ENCODE measurements at regions not wholly inside any gene's neighbourhood (a gene's known extent, or its start where the extent isn't known, plus 50 kb on each side); places are given as distances from the start of the nearest gene placed in this dataset.

DNA sequence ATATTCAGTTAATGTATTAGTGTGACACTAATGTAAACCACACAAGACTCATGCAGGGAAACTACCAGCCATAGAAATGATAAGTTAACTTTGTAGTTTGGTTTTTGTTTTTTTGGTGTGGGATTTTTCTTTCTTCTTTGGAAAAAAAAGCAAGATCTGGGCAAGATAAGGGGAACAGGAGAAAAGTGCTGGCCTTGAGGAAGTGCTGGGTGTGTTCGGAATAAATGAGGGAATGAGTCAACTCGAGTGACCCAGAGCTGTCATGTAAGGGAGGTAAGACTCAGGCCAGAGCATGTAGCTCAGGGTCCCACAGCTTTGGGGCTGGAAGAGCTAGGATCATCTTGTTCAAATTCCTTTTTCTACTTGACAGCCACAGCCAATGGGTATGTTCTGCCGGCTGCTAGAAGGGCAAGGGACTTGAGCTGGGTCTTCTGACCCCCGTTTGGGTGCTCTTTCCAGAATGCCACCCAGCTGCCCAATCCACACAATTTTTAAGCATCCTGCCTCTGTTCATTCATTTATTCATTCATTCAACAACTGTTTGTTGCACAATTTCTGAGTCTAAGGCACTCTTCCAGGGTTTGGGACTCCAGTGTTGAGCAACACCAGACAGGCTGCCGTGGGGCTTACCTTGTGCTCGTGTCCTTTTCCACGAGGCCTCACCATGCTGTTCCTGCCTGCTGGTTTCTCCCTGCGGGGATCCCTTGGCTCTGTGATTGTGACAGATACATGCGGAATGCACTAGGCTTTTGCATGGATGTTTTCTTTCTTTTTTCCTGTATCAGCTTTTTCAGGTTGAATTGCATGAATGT, 54.5 kb downstream of the CLDN34 start:
- DNase-seq (ENCODE audit: extremely low spot score, insufficient read length, low read depth) (no peak), FAIRE-seq (no peak)

DNA sequence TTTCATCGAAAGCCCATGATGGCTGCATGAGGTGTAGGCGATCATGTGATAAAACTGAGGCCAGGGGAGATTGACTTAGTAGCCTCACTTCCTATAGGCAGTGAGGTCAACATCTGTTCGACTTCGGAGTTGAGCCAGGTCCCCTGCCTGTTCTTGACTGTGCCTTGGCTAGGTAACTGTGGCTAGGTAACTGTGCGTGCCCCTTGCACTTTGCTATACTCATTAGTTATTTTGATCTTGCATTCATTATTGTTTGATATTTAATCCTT, 55.0 kb downstream of the CLDN34 start:
- DNase-seq (ENCODE audit: extremely low spot score, insufficient read length, low read depth), result no peak
- FAIRE-seq, result no peak

DNA sequence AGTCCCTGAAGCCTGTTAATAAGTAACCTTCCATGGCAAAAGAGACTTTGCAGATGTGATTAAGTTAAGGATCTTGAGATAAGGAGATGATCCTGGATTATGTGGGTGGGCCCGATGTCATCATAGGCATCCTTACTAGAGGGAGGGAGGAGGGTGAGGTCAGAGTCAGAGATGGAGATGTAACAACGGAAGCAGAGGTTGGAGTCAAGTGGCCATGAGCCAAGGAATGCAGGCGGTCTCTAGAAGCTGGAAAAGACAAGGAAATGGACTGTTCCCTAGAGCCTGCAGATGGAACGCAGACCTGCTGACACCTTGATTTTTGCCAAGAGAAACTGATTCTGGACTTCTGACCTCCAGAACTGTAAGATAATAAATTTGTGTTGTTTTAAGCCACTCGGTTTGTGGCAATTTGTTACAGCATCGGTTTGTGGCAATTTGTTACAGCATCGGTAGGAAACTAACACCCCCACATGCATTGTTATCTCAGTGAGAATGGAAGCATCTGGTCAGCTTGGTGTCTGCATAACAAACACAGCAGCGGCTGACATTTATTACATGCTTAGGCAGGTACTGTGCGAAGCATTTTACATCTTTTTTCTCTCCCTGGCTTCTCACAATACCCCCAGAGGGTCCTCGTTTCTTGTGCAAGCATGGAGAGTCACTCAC, 55.6 kb downstream of the CLDN34 start:
- DNase-seq (ENCODE audit: extremely low spot score, insufficient read length, low read depth) (no peak), FAIRE-seq (no peak)

DNA sequence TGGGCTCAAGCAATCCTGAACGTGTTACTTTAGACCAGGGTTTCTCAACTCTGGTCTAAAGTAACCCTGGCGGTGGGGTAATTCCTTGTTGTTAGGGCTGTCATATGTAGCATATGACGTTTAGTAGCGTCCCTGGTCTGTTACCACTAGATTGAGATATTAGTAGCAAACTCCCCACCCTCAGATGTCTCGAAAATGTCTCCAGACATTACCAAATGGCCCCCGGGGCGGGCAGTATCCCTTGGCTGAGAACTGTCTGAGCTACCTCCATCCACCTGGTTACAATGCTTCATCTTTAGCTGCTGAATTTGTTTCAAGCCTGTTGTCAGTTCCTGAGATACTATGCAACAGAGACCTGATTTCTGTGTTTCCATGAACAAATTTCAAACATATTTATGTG, 56.7 kb downstream of the CLDN34 start:
- DNase-seq (ENCODE audit: extremely low spot score, insufficient read length, low read depth) (no peak), FAIRE-seq (no peak)

DNA sequence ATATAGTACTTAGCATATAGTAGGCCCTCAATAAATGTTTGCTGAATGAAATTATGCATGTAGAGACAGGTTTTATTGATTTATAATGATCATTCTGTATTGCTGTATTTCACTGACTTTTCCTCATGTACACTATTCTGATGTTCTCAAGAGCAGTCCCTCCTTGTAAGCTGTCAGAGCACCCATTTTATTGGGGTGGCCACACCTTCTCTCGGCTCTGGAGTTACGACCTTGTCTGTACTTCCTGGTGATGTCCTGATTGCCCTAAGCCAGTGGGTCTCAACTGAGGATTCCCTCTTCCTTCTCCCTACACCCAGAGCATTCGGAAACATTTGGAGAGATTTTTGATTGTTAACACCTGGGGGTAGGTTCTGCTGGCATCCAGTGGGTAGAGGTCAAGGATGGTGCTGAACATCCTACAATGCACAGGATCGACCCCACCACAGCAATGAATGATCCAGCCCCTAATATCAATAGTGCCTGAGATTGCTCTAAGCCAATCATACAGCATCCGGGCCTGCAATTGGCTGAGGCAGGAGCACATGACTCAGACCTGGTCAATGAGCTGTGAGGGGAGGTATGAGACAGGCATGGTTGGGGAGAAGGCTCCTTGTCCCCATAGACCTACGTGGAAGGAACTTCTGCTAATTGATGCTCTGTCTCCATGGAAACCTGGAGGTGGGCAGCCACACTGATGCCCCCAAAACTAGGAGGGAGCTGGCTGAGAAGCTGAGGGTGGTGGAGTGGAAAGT, 58.8 kb downstream of the CLDN34 start:
- DNase-seq (ENCODE audit: extremely low spot score, insufficient read length, low read depth) (no peak), FAIRE-seq (no peak)

DNA sequence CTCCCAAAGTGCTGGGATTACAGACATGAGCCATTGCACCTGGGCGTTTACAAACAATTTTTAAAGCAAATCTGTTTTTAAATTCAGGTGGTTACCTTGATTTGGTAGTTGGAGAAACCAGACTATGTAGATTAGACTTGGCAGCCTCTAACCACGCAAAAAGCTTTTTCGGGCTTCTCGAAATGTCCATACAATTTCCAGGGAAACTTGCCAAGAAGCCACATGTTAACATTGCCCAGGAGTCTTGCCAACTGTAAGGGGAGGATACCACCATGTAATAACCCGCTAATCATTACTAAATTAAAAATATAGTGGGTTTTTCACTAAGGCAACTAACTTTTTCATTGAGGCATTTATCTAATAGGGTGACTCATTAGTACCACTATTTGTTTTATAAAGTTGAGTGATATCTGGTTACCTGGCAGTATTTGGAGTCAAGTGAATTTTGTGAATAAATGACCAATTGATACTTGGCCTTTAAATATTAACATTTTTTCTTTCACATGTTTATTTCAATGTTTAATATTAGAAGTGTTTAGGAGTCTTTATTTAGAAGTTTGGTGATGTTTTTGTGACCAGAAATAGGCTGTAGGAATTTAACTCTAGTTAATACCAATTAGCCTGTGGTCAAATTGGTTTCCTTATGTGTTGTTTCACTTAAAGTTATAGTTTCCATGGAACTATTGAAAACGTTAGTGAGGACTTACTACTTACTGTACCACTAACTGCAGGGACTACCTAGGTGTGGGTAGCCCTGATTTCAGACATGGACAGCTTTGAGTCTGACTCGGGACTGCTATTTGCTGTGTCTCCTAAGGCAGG, 61.3 kb downstream of the CLDN34 start:
- FAIRE-seq (no peak), DNase-seq (ENCODE audit: extremely low spot score, insufficient read length, low read depth) (no peak)

DNA sequence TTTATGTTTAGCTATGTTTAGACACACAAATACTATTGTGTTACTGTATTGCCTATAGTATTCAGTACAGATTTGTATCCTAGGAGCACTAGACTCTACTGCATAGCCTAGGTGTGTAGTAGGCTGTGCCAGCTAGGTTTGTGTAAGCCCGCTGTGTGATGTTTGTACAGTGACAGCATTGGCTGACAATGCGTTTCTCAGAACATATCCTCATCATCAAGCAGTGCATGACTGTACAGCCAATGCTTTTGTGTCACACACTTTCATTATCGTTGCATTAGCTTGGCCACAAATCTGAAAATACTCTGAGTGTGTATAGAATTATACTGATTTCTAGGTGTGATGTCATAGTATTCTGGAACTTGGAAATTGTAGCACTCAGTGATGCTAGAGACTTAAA, 63.4 kb downstream of the CLDN34 start:
- no peak for FAIRE-seq
- no peak for DNase-seq (ENCODE audit: extremely low spot score, insufficient read length, low read depth)

DNA sequence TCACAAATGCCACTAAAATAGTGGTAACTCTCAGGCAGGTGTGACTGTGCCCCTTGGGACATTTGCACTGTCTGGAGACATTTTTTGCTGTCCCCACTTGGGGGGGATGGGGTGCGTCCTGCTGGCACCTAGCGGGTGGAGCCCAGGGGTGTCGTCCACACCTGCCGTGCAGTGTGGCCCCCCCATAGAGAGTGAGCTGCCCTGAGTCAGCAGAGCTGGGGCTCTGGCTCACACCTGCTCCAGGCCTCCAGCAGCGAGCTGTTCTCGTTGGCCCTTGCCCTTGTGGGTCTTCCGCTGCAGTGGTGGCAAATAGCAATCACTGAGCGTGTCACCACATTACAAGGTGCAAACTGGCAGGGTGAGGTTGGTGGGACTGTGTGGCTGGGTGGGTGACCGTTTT, 64.6 kb downstream of the CLDN34 start:
- no peak for FAIRE-seq
- DNase-seq (ENCODE audit: extremely low spot score, insufficient read length, low read depth), result no peak

DNA sequence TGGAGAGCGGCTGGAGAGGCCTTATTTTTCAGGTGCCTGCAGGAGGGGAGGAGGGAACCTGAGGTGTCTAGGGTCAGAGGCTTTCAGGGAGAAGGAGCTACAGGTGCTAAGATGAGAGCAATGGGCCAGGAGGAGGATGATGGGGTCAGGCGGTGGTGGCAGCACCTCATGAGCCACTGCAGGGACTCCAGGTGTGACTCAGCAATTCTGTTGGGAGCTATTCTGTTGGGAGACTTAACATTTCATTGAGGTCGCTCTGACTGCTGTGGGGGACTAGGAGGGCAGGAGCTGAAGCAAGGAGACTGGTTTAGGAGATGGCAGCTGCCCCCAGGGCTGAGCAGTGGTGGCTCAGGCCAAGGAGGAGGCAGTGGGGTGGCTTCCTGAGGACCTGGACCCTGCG, 65.0 kb downstream of the CLDN34 start:
- FAIRE-seq (no peak), DNase-seq (ENCODE audit: extremely low spot score, insufficient read length, low read depth) (no peak)

DNA sequence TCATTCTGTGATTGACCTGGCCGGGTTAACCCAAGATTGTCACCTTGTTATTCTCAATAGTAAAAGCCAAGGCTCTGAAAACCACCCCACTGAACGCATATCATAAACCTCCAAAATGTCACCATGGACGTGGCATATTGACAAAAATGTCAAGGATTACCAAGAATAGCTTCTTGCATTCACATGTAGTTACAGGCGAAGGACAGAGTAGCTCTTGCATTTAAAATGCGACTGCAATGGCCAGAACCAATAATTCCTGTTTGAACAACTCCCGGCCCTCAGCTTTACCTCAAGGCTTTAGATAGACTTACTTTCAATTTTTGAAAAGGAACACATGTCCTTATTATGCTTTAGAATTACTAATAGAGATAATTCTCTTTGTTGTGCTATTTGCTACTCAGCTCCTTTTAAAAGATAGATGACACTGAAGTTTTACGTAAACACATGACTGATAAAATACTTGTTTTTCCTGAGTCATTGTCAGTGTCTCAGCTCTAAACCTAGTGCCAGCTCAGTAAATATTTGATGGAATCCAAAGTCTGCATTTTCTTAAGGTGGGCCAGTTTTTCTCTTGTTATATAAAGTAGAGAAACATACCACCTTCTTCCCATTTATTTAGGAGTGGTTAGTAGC, 66.3 kb downstream of the CLDN34 start:
- no peak for FAIRE-seq

DNA sequence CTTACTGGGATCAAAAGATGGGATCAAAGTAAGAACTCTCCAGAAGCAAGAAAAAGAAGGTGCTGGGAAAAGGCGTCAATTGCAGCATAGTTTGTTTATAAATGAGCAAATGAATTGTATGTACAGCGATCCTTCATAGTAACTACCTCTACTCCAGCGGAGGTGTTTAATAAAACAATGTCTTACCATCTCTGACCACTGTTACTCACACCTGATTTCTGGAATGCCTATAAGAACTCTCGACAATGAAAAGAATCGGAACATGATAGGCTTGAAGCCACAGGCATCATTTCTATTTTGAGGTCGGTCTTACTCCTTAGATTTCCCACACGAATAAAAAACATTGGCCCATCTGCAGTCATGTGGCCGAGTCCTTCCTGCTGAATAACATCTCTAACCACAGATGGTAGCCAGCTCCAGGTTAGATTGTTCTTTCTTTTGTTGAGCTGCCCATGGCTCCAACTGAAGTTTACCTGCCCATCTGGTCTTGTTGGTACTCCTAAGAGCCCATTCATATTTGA, 67.6 kb downstream of the CLDN34 start:
- DNase-seq (ENCODE audit: extremely low spot score, insufficient read length, low read depth) (no peak), FAIRE-seq (no peak)

More for the DNA sequence above, 66.3 kb downstream of the CLDN34 start:
- no peak for DNase-seq (ENCODE audit: extremely low spot score, insufficient read length, low read depth)

DNA sequence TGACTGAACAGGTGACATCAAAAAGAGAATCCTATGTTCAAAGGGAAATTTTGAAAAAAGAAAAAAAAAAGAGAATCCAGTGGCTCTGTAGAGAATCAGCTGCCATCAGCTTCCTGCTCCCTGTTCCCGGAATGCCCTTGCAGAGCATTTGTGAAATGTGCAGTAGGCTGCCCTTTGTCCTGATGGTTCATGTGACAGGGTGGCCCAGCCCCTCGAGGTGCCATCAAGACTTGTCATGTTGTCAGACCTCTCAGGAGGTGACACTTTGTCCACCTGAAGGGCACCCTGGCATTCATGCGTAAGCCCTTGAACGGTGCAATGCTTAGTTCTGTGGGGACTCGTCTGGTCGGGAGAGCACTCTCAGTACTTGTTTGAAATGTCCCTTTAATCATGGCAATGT, 71.4 kb downstream of the CLDN34 start:
- FAIRE-seq (no peak), DNase-seq (ENCODE audit: extremely low spot score, insufficient read length, low read depth) (no peak)

DNA sequence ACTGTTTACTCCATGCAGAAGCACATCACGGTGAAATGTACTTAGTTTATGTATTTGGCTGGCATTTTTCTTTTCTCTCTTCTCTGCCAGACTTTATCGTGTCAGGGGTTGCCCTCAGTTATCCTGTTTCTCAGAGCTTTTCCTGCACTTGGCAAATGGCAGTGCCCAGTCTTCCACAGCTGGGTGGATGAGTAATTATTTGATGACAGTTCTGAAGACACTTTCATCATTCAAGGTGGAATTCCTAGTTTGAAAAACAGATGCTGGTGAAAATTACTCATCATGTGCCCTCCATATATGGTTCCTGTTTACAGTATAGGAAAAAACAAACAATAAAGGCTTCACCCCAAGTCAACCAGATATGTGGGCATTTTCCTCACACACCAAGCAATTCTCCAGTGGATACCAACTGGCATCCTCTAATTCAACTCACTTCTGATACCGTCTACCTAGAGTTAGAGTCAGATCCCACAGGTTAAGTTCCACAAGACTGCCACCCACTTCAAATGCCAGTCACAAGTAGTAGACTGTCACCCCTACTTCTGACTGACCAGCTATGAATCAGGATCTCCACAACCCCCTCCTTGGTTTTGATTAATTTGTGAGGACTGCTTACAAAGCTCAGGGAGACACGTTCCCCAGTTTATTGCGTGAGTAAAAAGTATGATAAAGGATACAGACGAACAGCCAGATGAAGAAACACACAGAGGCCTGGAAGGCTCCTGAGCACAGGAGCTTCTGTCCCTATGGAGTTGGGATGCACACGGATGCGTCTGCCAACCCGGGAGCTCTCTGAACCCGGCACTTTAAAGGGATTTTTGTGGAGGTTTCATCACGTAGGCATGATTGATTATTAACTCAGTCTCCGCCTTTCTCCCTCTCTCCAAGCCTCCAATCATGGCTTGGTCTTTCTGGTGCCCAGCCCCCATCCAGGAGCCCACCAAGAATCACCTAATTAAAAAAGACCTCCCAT, 72.9 kb downstream of the CLDN34 start:
- DNase-seq (ENCODE audit: extremely low spot score, insufficient read length, low read depth) (no peak), FAIRE-seq (no peak)

DNA sequence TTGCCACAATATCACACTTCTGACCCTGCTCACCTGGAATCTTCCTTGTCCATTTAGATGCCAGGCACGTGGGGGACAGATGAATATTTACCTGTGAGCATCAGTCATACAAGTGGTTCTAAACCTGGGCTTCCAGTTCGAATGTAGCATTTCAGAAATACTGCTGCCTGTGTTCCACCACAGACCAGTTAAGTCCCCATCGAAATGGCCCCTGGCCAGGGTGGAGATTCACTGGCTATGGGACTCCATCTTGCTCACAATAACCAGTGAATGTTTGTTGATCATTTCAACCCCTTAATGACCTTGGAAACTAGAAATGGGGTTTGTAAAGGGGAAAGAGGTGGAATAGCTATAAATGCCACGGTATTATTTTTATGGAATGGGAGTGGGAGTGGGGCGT, 73.8 kb downstream of the CLDN34 start:
- FAIRE-seq (no peak), DNase-seq (ENCODE audit: extremely low spot score, insufficient read length, low read depth) (no peak)

DNA sequence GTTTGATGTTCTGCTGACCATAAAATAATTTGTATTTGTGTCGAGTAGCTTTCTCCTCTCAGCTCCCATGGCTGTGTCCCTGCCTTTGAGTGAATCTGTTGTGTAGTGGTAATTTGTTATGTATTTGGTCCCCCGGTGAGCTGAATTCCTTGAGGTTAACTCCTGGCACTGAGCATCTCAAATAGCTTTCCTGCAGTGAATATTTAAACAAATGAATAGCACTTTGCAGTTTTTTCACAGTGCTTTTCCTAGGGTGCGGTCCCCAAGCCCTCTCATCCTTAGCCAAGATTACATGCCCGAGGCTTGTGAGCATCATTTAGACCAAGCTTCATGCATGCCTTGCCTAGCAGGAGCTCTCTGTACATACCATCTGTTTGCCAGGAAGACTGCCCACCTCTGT, 74.2 kb downstream of the CLDN34 start:
- no peak for FAIRE-seq
- no peak for DNase-seq (ENCODE audit: extremely low spot score, insufficient read length, low read depth)

DNA sequence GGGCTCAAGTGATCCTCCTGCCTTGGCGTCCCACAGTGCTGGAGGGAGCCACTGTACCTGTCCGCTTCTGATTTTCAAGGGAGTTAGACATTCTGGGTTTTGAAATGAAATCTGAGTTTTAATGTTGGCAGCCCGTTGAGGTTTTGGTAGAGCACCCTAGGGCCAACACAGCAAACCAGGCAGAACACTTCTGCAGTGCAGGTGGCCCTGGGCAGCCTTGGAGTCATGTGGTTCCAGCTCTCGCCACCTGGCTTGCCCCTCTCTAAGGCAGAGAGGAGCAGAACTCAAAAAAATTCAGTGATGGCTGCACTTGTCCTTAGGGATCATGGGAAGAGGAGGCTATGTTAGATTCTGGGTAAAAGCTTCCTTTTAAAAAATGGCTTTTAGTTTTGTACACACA, 74.9 kb downstream of the CLDN34 start:
- no peak for FAIRE-seq
- no peak for DNase-seq (ENCODE audit: extremely low spot score, insufficient read length, low read depth)

DNA sequence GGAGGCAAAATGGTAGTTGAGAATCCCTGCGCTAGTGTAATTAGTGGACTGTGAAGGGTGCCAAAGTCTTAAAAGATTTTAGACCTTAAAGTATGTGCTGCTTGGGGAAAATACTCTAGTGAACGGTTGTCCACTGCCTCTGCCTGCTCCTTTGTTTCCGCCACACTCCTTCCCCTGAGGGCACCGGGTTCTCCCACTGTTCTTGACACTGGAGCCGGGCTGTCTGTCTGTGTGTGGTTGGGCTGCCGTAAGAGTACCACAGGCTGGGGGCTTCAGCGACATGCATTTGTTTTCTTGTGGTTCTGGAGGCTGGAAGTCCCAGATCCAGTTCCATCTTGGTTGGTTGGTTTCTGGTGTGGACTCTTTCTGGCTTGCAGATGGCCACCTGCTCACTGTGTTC, 76.2 kb downstream of the CLDN34 start:
- no peak for FAIRE-seq
- DNase-seq (ENCODE audit: extremely low spot score, insufficient read length, low read depth), result no peak

DNA sequence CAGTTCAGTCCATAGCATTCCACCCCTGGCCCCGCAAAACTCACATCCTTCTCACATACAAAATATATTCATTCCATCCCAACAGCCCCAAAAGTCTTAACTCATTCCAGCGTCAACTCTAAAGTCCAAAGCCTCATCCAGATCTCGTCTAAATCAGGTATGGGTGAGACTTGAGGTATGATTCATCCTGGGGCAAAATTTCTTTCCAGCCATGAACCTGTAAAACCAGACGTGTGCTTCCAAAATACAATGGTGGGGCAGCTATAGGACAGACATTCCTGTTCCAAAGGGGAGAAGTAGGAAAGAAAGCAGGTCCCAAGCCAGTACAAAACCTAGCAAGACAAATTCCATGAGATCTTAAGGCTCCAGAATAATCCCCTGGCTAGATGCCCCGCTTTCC, 76.9 kb downstream of the CLDN34 start:
- DNase-seq (ENCODE audit: extremely low spot score, insufficient read length, low read depth) (no peak), FAIRE-seq (no peak)
